Pancreas (tissue), 10 donors: ENCODE measurements at regions not wholly inside any gene's neighbourhood (a gene's known extent, or its start where the extent isn't known, plus 50 kb on each side); places are given as distances from the start of the nearest gene placed in this dataset.

ENCODE experiments used
- ATAC-seq, 4 donors: fragments of 200-7000 bp; cut with Tn5 transposase; one replicate each; pipeline versions ENCODE4 v1.8.0 to v1.9.1; 2020; ENCODE audit warnings: mild to moderate bottlenecking in 4 of 4, moderate library complexity in 4 of 4
- DNase-seq, 6 donors: peaks; one replicate each; pipeline ENCODE4 v3.0.0-alpha.2; 2020
- FAIRE-seq: peaks from 2 replicates; lab custom pipeline; 2012; peaks lifted over from hg19 to GRCh38; lab: Jason Lieb, UNC
- H3K27ac ChIP-seq, 4 donors: fragments of 200-600 bp; sonication (generic); 1 replicate in 3 of 4; 2 replicates in 1 of 4; pipeline versions ENCODE4 v1.5.0 to v1.8.0; 2020
- H3K27me3 ChIP-seq, 4 donors: fragments of 200-600 bp; one replicate each; pipeline ENCODE4 v1.8.0; 2021
- H3K36me3 ChIP-seq, 3 donors: fragments of 200-600 bp; sonication (generic) in 1 of 3; one replicate each; pipeline versions ENCODE4 v1.5.0 to v1.8.0; 2020 to 2021
- H3K4me1 ChIP-seq, 3 donors: fragments of 200-600 bp; one replicate each; pipeline ENCODE4 v1.8.0; 2021
- H3K4me3 ChIP-seq, 4 donors: fragments of 200-600 bp; sonication (generic) in 2 of 4; one replicate each; pipeline versions ENCODE4 v1.5.0 to v1.8.0; 2020 to 2021
- H3K9me3 ChIP-seq, 4 donors: fragments of 200-600 bp; one replicate each; pipeline ENCODE4 v1.8.0; 2021
- WGBS, 2 donors: extraction: QIAGEN DNeasy Blood & Tissue Kit; methylation state at CpG; one replicate each; pipeline ENCODE4 v1.1.7; 2013; 5-methylcytosine and 5-hydroxymethylcytosine counted together
- intact Hi-C, 3 donors: fragments of 100-400 bp; cut with DNase I; formaldehyde crosslinking; loops; one replicate each; pipeline versions ENCODE4 v1.11.1 to v1.14.2; 2022
- TF ChIP-seq, protein P1 (sequence below), 4 donors: fragments of 200-600 bp; sonication (generic) in 3 of 4; IDR thresholded peaks; one replicate each; pipeline versions ENCODE4 v1.5.0 to v1.8.0; 2021; ENCODE audit warnings: antibody characterized with exemption in 4 of 4
- donor health status: healthy with polysubstance abuse.
- donor health status: DM: no; HTN: no; CAD: no; lungs with moderate emphysema.
- donor health status: DM: no; HTN: no; CAD: no.
- donor health status: control.
- donor health status: control.
- donor health status: Bipolar disorder and iron deficiency.
- donor health status: DM: yes; HTN: yes; CAD: no.
- donor health status: DM: no; HTN: no; CAD: no.
- donor health status: DM: no; HTN: no; CAD: no.
- donor health status: DM: yes; HTN: yes; CAD: no.

GRCh38 chr13:30093236-30093635 lies 214.1 kb downstream of the KATNAL1 start:
- ATAC-seq (no peak), FAIRE-seq (no peak), DNase-seq (no peak)
- WGBS, 2 donors: 77 to 86% methylated on average over 2 of the region's 2 CpGs
- no peaks in the 10 kb centered on the region for H3K27me3 ChIP-seq
- no peaks in the 10 kb centered on the region for H3K9me3 ChIP-seq
- H3K27ac ChIP-seq: no peak overlapping the region
- H3K4me1 ChIP-seq: no peaks in the 10 kb centered on the region
- no peaks in the 10 kb centered on the region for H3K36me3 ChIP-seq
- H3K4me3 ChIP-seq: no peak overlapping the region
- TF ChIP-seq, protein P1, sequence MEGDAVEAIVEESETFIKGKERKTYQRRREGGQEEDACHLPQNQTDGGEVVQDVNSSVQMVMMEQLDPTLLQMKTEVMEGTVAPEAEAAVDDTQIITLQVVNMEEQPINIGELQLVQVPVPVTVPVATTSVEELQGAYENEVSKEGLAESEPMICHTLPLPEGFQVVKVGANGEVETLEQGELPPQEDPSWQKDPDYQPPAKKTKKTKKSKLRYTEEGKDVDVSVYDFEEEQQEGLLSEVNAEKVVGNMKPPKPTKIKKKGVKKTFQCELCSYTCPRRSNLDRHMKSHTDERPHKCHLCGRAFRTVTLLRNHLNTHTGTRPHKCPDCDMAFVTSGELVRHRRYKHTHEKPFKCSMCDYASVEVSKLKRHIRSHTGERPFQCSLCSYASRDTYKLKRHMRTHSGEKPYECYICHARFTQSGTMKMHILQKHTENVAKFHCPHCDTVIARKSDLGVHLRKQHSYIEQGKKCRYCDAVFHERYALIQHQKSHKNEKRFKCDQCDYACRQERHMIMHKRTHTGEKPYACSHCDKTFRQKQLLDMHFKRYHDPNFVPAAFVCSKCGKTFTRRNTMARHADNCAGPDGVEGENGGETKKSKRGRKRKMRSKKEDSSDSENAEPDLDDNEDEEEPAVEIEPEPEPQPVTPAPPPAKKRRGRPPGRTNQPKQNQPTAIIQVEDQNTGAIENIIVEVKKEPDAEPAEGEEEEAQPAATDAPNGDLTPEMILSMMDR (IDR thresholded peaks at IDR 0.05): no peak
- intact Hi-C loops: no loop called here

GRCh38 chr13:30091691-30092090 lies 215.7 kb downstream of the KATNAL1 start:
- TF ChIP-seq, protein P1 (IDR thresholded peaks at IDR 0.05): no peak
- no peaks in the 10 kb centered on the region for H3K36me3 ChIP-seq
- no peaks in the 10 kb centered on the region for H3K9me3 ChIP-seq
- no peaks in the 10 kb centered on the region for H3K27me3 ChIP-seq
- 74 to 85% methylated on average over 4 of the region's 4 CpGs for WGBS, 2 donors
- no peak overlapping the region for H3K4me3 ChIP-seq
- H3K27ac ChIP-seq: no peak overlapping the region
- ATAC-seq (peak in 2 of 4 donors; percentile 40 to 73), FAIRE-seq (no peak), DNase-seq (no peak)
- intact Hi-C loops: no loop called here
- H3K4me1 ChIP-seq: no peaks in the 10 kb centered on the region

DNA sequence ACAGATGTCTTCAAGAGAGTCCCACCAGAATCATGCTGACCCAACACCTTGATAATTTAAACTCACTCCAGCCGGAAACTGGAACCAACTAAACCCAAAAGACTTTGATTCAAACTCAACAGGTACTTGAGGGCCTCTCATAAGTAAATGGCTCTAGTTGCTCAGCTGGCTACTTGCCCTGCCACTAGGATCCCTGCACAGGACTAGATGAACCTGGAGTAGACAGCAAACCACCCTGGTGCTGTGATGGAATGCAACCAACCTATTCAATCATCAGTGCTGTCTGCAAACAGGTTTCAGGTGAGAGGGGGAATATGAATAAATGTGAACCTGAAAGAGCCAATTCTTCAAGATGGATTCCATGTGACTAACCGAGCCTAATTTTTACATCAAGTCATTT lies 216.3 kb downstream of the KATNAL1 start:
- TF ChIP-seq, protein P1 (IDR thresholded peaks at IDR 0.05): no peak
- Histone ChIP-seq H3K4me1 (no peaks in the 10 kb centered on the region), H3K27me3 (no peaks in the 10 kb centered on the region), H3K4me3 (no peak overlapping the region), H3K27ac (no peak overlapping the region), H3K36me3 (no peaks in the 10 kb centered on the region), H3K9me3 (no peaks in the 10 kb centered on the region)
- FAIRE-seq (no peak), ATAC-seq (no peak), DNase-seq (no peak)
- intact Hi-C loops: no loop called here
- WGBS, 2 donors: 86 to 98% methylated on average over 2 of the region's 2 CpGs

DNA sequence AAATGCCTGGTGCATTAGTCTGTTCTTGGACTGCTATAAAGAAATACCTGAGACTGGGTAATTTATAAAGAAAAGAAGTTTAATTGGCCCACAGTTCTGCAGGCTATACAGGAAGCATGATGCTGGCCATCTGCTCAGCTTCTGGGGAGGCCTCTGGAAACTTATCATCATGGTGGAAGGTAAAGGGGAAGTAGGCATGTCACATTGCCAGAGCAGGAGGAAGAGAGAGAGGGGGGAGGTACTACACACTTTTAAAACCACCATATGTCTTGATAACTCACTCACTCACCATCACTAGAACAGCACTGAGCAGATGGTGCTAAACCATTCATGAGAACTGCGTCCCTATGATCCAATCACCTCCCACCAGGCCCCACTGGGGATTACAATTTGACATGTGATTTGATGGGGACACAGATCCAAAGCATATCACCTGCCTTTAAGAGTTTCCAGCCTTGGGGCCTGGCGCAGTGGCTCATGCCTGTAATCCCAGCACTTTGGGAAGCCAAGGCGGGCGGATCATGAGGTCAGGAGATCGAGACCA lies 219.0 kb downstream of the KATNAL1 start:
- no peaks in the 10 kb centered on the region for H3K36me3 ChIP-seq
- FAIRE-seq: no peak
- H3K4me3 ChIP-seq: no peak overlapping the region
- H3K4me1 ChIP-seq: no peaks in the 10 kb centered on the region
- TF ChIP-seq, protein P1 (IDR thresholded peaks at IDR 0.05): no peak
- WGBS, 2 donors: 76 to 97% methylated on average over 5 of the region's 5 CpGs
- DNase-seq: no peak
- no peaks in the 10 kb centered on the region for H3K27me3 ChIP-seq
- H3K27ac ChIP-seq: no peak overlapping the region
- H3K9me3 ChIP-seq: no peaks in the 10 kb centered on the region
- ATAC-seq: no peak
- intact Hi-C loops: no loop called here

DNA sequence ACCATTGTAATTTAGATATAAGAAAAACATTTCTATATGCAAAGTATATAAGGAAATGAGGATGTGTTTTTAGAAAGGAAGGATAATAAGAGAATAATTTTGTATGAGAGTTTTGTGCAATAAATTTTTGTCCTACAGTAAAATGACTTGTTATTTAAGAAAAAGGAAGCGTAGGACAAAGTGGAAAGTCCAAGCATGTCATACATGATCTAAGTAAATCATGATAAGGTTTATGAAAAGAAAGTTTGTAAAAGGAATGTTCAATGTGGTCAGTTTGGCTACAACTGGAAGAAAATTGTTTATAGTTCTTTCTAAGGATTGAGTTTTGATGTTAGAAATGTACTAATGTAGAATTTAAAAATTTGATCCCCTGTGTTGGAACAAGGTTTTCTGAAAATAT lies 222.3 kb downstream of the KATNAL1 start:
- Histone ChIP-seq H3K4me1 (no peaks in the 10 kb centered on the region), H3K27me3 (no peaks in the 10 kb centered on the region), H3K36me3 (no peaks in the 10 kb centered on the region), H3K27ac (no peak overlapping the region), H3K9me3 (no peaks in the 10 kb centered on the region), H3K4me3 (no peak overlapping the region)
- intact Hi-C loops: no loop called here
- FAIRE-seq (no peak), ATAC-seq (no peak), DNase-seq (no peak)
- WGBS, 2 donors: 86 to 88% methylated on average over 1 of the region's 1 CpG
- TF ChIP-seq, protein P1 (IDR thresholded peaks at IDR 0.05): no peak
